Uterus (tissue), 3 donors: ENCODE measurements at regions not wholly inside any gene's neighbourhood (a gene's known extent, or its start where the extent isn't known, plus 50 kb on each side); places are given as distances from the start of the nearest gene placed in this dataset.

Source experiments
- DNase-seq, 2 donors: peaks; one replicate each; pipeline ENCODE4 v3.0.0-alpha.2; 2019 to 2020
- H3K27ac ChIP-seq, 2 donors: fragments of 200-600 bp; sonication (generic); 1 replicate in 1 of 2; 2 replicates in 1 of 2; pipeline ENCODE4 v1.5.1; 2016 to 2018
- H3K27me3 ChIP-seq, 2 donors: fragments of 200-600 bp; sonication (generic); one replicate each; pipeline ENCODE4 v1.5.1; 2018 to 2019; ENCODE audit warnings: control low read depth in 1 of 2
- H3K36me3 ChIP-seq, 2 donors: fragments of 200-600 bp; sonication (generic); one replicate each; pipeline ENCODE4 v1.5.1; 2019; ENCODE audit warnings: control low read depth in 1 of 2
- H3K4me1 ChIP-seq, 2 donors: fragments of 200-600 bp; sonication (generic); one replicate each; pipeline ENCODE4 v1.5.1; 2018 to 2019; ENCODE audit warnings: control low read depth in 1 of 2
- H3K4me3 ChIP-seq, 2 donors: fragments of 200-600 bp; sonication (generic); 1 replicate in 1 of 2; 2 replicates in 1 of 2; pipeline ENCODE4 v1.5.1; 2018 to 2019; ENCODE audit warnings: mild to moderate bottlenecking in 1 of 2
- H3K9me3 ChIP-seq, 2 donors: fragments of 200-600 bp; sonication (generic); one replicate each; pipeline ENCODE4 v1.5.1; 2019; ENCODE audit warnings: control low read depth in 1 of 2
- CTCF ChIP-seq, 4 experiments: fragments of 200-600 bp in 2 of 4; fragments of 450-650 bp in 2 of 4; sonication (generic) in 2 of 4; IDR thresholded peaks; one replicate each; pipeline ENCODE4 v1.5.1; 2016 to 2019; ENCODE audit warnings: antibody characterized with exemption in 4 of 4, mild to moderate bottlenecking in 2 of 4, moderate library complexity in 1 of 4
- POLR2A ChIP-seq, 2 donors: fragments of 450-650 bp; IDR thresholded peaks; one replicate each; pipeline ENCODE4 v1.6.1; 2016; ENCODE audit warnings: antibody characterized with exemption in 2 of 2, mild to moderate bottlenecking in 1 of 2, moderate library complexity in 1 of 2
- intact Hi-C: fragments of 100-400 bp; cut with DNase I; formaldehyde crosslinking; loops from one replicate; pipeline ENCODE4 v1.15.1; 2023; ENCODE audit warnings: low total_unique reads
- donor health status: DM: yes; HTN: yes; CAD: no.

GRCh38 chr10:118850418-118851061, 95.8 kb upstream of the CACUL1 start:
- intact Hi-C loops, result no loop called here
- H3K36me3 ChIP-seq, result no peaks in the 10 kb centered on the region

GRCh38 chr10:118851062-118852035, 96.6 kb upstream of the CACUL1 start:
- no peak for DNase-seq
- Histone ChIP-seq H3K36me3 (no peaks in the 10 kb centered on the region), H3K4me1 (no peaks in the 10 kb centered on the region), H3K27me3 (no peaks in the 10 kb centered on the region), H3K9me3 (no peaks in the 10 kb centered on the region), H3K27ac (no peak overlapping the region), H3K4me3 (no peak overlapping the region)
- intact Hi-C loops, result no loop called here
- TF ChIP-seq CTCF (IDR thresholded peaks at IDR 0.05), result no peak
- TF ChIP-seq POLR2A (IDR thresholded peaks at IDR 0.05), result no peak

More at GRCh38 chr10:118850418-118851061, 95.8 kb upstream of the CACUL1 start:
- TF ChIP-seq CTCF (IDR thresholded peaks at IDR 0.05) (peak; percentile 30 to 39 (median 33)), POLR2A (IDR thresholded peaks at IDR 0.05) (no peak)
- Histone ChIP-seq H3K4me1 (no peaks in the 10 kb centered on the region), H3K4me3 (no peak overlapping the region), H3K9me3 (no peaks in the 10 kb centered on the region), H3K27ac (no peak overlapping the region), H3K27me3 (no peaks in the 10 kb centered on the region)
- peak; percentile 39 to 49 for DNase-seq

GRCh38 chr10:118853916-118854315, 99.1 kb upstream of the CACUL1 start:
- no peak for TF ChIP-seq CTCF (IDR thresholded peaks at IDR 0.05)
- TF ChIP-seq POLR2A (IDR thresholded peaks at IDR 0.05), result no peak
- Histone ChIP-seq H3K36me3 (no peaks in the 10 kb centered on the region), H3K27ac (no peak overlapping the region), H3K4me1 (no peaks in the 10 kb centered on the region), H3K4me3 (no peak overlapping the region), H3K27me3 (no peaks in the 10 kb centered on the region), H3K9me3 (no peaks in the 10 kb centered on the region)
- no peak for DNase-seq
- intact Hi-C loops, result no loop called here

GRCh38 chr10:118856106-118856505, 101.3 kb upstream of the CACUL1 start:
- H3K4me3 ChIP-seq, result no peak overlapping the region
- no peak for DNase-seq
- TF ChIP-seq POLR2A (IDR thresholded peaks at IDR 0.05) (no peak), CTCF (IDR thresholded peaks at IDR 0.05) (no peak)

More at GRCh38 chr10:118856106-118856505, 101.3 kb upstream of the CACUL1 start:
- Histone ChIP-seq H3K9me3 (no peaks in the 10 kb centered on the region), H3K4me1 (no peaks in the 10 kb centered on the region), H3K27ac (no peak overlapping the region), H3K36me3 (no peaks in the 10 kb centered on the region), H3K27me3 (no peaks in the 10 kb centered on the region)
- intact Hi-C loops, result no loop called here
